Stimulated activated CD4-positive, alpha-beta T cell treated with anti-CD3 and anti-CD28 coated beads, Interleukin-4, amount 100 ng/mL, for 48 hours (primary cell): ENCODE measurements at regions not wholly inside any gene's neighbourhood (a gene's known extent, or its start where the extent isn't known, plus 50 kb on each side); places are given as distances from the start of the nearest gene placed in this dataset.
A peak's percentile ranks its signal among the peaks of the same experiment; 100 is the strongest.

ENCODE experiments used
- DNase-seq, 2 donors: peaks; one replicate each; pipeline ENCODE4 v3.0.0-alpha.2; 2020; ENCODE audit warnings: low read depth in 2 of 2

GRCh38 chr14:66196670-66197069, 289.5 kb upstream of the CCDC196 start:
- no peak for DNase-seq

- no peak for DNase-seq
Measured at GRCh38 chr14:66197276-66197675, 288.9 kb upstream of the CCDC196 start.

DNA sequence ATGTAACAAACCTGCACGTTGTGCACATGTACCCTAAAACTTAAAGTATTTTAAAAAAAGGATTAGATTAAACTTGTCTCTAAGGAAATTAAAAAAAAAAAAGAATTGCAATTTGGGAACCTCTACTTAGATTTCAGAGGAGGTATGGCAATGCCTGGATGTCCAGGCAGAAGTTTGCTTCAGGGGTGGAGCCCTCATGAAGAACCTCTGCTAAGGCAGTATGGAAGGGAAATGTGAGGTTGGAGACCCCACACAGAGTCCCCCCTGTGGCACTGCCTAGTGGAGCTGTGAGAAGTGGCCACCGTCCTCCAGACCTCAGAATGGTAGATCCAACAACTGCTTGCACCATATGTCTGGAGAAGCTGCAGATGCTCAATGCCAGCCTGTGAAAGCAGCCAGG, 279.6 kb upstream of the CCDC196 start:
- DNase-seq: no peak

DNA sequence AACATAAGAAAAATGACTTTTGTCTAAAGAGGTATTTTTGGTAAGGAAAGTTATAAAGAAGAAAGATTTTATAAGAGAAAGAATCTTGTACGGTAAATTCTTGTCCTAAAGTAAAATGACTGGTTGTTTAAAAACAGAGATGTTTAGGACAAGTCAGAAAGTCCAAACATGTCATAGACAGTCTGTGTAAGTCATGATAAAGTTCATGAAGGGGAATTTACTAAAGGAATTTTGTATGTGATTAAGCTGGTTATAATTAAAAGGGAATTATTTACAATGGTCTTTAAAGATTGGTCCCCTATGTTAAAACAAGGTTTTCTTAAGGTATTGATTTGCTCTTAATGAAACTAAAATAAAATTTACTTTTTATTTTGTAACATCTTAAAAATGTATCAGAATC, 269.4 kb upstream of the CCDC196 start:
- DNase-seq: no peak

DNA sequence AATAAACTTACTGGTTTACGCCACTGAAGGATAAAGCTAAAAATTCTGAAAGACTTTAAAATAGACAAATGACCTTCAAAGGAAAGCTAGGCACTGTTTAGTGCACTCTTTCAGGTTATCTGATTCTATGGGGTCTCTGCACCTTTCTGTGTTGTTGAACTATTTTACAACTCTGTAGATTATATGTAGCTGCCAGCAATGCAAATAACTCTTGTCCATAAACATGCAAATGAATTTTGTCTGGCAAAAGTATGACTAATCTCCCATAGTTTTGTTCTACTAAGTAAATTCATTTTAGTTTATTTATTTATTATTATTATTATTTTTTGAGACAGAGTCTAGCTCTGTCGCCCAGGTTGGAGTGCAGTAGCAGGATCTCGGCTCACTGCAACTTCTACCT, 266.3 kb upstream of the CCDC196 start:
- DNase-seq: no peak

GRCh38 chr14:66224492-66225178, 261.5 kb upstream of the CCDC196 start:
- DNase-seq: no peak

DNA sequence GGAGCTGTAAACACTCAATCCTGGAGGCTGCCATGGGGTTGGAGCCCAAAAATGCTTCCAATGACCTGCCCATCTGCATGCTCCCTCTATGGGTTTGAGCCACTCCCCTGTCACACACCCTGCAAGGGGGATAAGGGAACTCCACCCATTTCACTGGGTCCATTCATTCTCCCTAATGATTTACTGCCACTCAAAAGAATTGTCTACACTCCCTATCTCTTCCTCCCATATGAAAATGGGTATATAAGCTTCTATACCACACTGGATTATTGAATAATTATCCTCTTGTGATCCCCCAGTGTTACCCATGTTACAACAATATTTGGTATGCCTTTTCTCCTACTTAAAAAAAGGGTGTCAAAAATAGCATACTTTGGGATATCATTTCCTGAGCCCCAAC, 260.8 kb upstream of the CCDC196 start:
- no peak for DNase-seq

DNA sequence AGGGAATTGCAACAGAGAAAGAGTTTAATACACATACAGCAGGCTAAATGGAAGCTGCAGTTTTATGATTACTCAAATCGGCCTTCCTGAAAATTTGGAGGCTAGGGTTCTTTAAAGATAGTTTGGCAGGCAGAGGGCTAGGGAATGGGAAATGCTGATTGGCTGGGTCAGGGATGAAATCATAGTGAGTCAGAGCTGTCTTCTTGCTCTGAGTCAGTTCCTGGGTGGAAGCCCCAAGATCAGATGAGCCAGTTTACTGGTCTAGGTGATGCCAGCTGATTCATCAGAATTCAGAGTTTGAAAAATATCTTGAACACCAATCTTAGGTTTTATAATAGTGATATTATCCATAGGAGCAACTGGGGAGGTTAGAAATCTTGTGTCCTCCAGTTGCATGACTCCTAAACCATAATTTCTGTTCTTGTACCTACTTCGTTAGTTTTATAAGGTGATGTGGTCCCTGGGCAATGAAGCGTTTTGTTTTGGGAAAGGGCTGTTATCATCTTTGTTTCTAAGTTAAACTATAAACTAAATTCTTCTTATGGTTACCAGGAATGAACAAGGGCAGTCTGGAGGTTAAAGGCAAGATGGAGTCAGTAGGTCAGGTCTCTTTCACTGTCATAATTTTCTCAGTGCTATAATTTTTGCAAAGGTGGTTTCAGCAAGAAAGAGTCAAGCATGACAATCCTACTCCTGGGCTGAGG, 257.8 kb upstream of the CCDC196 start:
- peak; percentile 7 to 16 for DNase-seq

DNA sequence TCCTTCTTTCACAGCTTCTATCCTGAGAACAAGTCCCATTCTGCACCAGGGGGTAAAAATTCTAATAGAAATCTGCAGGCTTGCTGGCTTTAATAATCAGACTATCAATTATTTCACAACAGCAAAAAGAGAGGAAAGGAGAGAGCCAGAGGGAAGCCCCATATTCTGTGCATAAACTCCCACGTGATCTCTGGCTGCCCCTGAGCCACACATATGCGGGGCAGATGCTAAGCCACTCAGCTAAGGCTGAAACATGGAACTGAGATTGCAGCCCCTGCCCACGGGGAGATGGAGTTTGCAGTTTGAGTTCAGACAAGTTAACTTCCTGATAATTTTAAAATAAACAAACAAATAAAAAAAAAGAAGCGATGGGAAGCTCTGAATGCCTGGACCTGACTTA, 254.4 kb upstream of the CCDC196 start:
- no peak for DNase-seq

GRCh38 chr14:66233591-66233990, 252.6 kb upstream of the CCDC196 start:
- no peak for DNase-seq

GRCh38 chr14:66234411-66234810, 251.8 kb upstream of the CCDC196 start:
- DNase-seq: no peak

GRCh38 chr14:66237741-66238140, 248.4 kb upstream of the CCDC196 start:
- no peak for DNase-seq

GRCh38 chr14:66238969-66239368, 247.2 kb upstream of the CCDC196 start:
- no peak for DNase-seq

DNA sequence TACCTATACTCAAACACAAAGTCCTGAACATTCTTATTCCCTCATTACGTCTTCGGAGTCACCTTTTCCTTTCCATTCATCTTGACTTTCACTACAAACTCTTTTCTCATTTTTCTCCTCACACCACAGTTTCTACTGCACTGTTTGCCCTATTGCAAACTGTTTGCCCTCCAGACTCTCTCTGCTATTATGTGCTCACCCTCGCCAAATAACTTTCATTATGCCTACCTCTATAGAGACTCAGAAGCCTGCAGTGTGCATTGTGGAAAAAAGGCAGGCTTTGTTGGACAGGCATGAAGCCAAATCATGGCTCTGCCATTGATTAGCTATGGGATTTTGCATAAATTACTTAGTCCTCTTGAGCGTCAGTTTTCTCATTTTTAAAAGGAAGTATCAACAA, 246.6 kb upstream of the CCDC196 start:
- DNase-seq: no peak

- no peak for DNase-seq
Measured at GRCh38 chr14:66240105-66240504, 246.1 kb upstream of the CCDC196 start.

GRCh38 chr14:66242001-66242400, 244.2 kb upstream of the CCDC196 start:
- no peak for DNase-seq

- no peak for DNase-seq
Measured at GRCh38 chr14:66244834-66245233, 241.3 kb upstream of the CCDC196 start.

- DNase-seq: no peak
Measured at GRCh38 chr14:66247662-66248193, 238.4 kb upstream of the CCDC196 start.

DNA sequence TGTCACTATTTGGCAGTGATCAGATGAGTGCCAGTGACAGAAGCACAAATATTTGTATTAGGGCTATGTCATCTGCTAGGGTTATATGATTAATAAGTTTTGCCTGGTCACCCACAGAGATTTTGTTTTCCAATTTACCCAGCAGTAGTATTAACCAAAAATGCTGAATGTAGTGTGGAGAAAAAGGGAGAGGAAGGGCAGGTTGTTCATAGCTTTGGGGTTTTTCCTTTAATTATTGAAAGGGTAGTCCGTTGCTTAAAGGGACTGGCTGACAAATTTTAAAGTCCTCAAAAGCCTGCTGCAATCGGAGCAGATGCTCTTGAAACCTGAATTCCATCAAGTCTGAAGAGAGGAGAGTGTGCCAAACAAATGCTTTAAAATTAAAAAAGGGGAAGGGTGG, 237.9 kb upstream of the CCDC196 start:
- no peak for DNase-seq

GRCh38 chr14:66249544-66249943, 236.6 kb upstream of the CCDC196 start:
- DNase-seq: no peak

GRCh38 chr14:66254038-66254437, 232.1 kb upstream of the CCDC196 start:
- DNase-seq: no peak

DNA sequence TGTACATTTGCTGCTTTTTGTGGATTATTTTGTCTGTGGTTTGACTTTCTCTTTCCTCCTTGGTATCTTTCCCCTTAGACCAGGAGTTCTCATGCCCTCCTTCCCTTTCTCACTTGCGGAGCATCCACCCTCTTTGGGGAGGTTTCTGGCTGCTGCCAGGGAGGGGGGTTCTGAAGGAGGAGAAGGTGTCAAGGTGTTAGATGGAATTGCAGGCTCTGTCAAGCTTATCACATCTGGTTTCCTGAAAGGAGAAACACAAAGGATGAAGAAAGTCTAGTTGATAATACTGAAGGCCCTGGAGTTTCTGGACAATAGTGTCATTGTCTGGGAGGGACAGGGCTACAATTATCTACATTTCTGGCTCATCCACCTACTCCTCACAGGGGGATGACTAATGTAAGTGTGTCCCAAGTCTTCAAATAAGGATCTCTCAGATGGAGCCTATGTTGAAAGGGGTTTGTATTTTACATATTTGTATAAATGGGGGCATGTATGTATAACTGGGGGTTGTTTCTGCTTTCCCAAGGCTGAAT, 217.3 kb upstream of the CCDC196 start:
- DNase-seq: no peak

GRCh38 chr14:66272221-66272620, 213.9 kb upstream of the CCDC196 start:
- DNase-seq: no peak
